Activated CD4-positive, alpha-beta T cell treated with anti-CD3 and anti-CD28 coated beads for 48 hours (primary cell): ENCODE measurements at regions not wholly inside any gene's neighbourhood (a gene's known extent, or its start where the extent isn't known, plus 50 kb on each side); places are given as distances from the start of the nearest gene placed in this dataset.

Experiments used
- DNase-seq: peaks from one replicate; pipeline ENCODE4 v3.0.0-alpha.2; 2020

- DNase-seq, result no peak
Measured at GRCh38 chr18:39825485-39826150, 2129.4 kb upstream of the PIK3C3 start.

- no peak for DNase-seq
Measured at GRCh38 chr18:39806525-39806924, 2148.5 kb upstream of the PIK3C3 start.

- DNase-seq, result no peak
Measured at GRCh38 chr18:39805218-39805617, 2149.8 kb upstream of the PIK3C3 start.

- DNase-seq, result no peak
Measured at GRCh38 chr18:39802648-39803229, 2152.3 kb upstream of the PIK3C3 start.

GRCh38 chr18:39801848-39802247 lies 2153.2 kb upstream of the PIK3C3 start:
- DNase-seq, result no peak

- DNase-seq, result no peak
Measured at GRCh38 chr18:39801010-39801409, 2154.0 kb upstream of the PIK3C3 start.

GRCh38 chr18:39799006-39799405 lies 2156.0 kb upstream of the PIK3C3 start:
- DNase-seq, result no peak

GRCh38 chr18:39796393-39796792 lies 2158.6 kb upstream of the PIK3C3 start:
- no peak for DNase-seq

GRCh38 chr18:39795350-39795749 lies 2159.7 kb upstream of the PIK3C3 start:
- DNase-seq, result no peak

- no peak for DNase-seq
Measured at GRCh38 chr18:39793609-39794008, 2161.4 kb upstream of the PIK3C3 start.

GRCh38 chr18:39788383-39788782 lies 2166.7 kb upstream of the PIK3C3 start:
- no peak for DNase-seq

GRCh38 chr18:39786477-39786876 lies 2168.6 kb upstream of the PIK3C3 start:
- DNase-seq, result no peak

GRCh38 chr18:39784541-39784940 lies 2170.5 kb upstream of the PIK3C3 start:
- DNase-seq, result no peak

GRCh38 chr18:39781565-39781964 lies 2173.5 kb upstream of the PIK3C3 start:
- no peak for DNase-seq

- no peak for DNase-seq
Measured at GRCh38 chr18:39780774-39781173, 2174.3 kb upstream of the PIK3C3 start.

GRCh38 chr18:39779926-39780325 lies 2175.1 kb upstream of the PIK3C3 start:
- no peak for DNase-seq

- no peak for DNase-seq
Measured at GRCh38 chr18:39776766-39777165, 2178.3 kb upstream of the PIK3C3 start.

- no peak for DNase-seq
Measured at GRCh38 chr18:39774957-39775598, 2180.0 kb upstream of the PIK3C3 start.

GRCh38 chr18:39773646-39774045 lies 2181.4 kb upstream of the PIK3C3 start:
- DNase-seq, result no peak

- DNase-seq, result no peak
Measured at GRCh38 chr18:39772155-39772919, 2182.7 kb upstream of the PIK3C3 start.

- no peak for DNase-seq
Measured at GRCh38 chr18:39770399-39770798, 2184.6 kb upstream of the PIK3C3 start.

GRCh38 chr18:39764873-39765272 lies 2190.2 kb upstream of the PIK3C3 start:
- DNase-seq, result no peak

- DNase-seq, result no peak
Measured at GRCh38 chr18:39761273-39761672, 2193.8 kb upstream of the PIK3C3 start.

GRCh38 chr18:39759926-39760325 lies 2194.3 kb upstream of the CELF4 start:
- DNase-seq, result no peak
